Activated CD8-positive, alpha-beta memory T cell treated with anti-CD3 and anti-CD28 coated beads for 4 hours (primary cell): ENCODE measurements at regions not wholly inside any gene's neighbourhood (a gene's known extent, or its start where the extent isn't known, plus 50 kb on each side); places are given as distances from the start of the nearest gene placed in this dataset.

Experiments
- DNase-seq, 2 donors: peaks; one replicate each; pipeline ENCODE4 v3.0.0-alpha.2; 2020; ENCODE audit warnings: low read depth in 2 of 2

GRCh38 chr20:39702701-39703349 is 740.7 kb downstream of the DHX35 start:
- DNase-seq: no peak

GRCh38 chr20:39700528-39700927 is 738.4 kb downstream of the DHX35 start:
- DNase-seq: no peak

- no peak for DNase-seq
These were observed 737.1 kb downstream of the DHX35 start for GRCh38 chr20:39699166-39699725.

- no peak for DNase-seq
These were observed 736.6 kb downstream of the DHX35 start for GRCh38 chr20:39698752-39699151.

GRCh38 chr20:39691151-39691862 is 729.2 kb downstream of the DHX35 start:
- no peak for DNase-seq

GRCh38 chr20:39676857-39677391 is 714.8 kb downstream of the DHX35 start:
- no peak for DNase-seq

GRCh38 chr20:39676241-39676640 is 714.1 kb downstream of the DHX35 start:
- no peak for DNase-seq

- no peak for DNase-seq
These were observed 712.7 kb downstream of the DHX35 start for GRCh38 chr20:39674842-39675241.

- no peak for DNase-seq
These were observed 708.8 kb downstream of the DHX35 start for GRCh38 chr20:39670988-39671387.

GRCh38 chr20:39669659-39670058 is 707.5 kb downstream of the DHX35 start:
- DNase-seq: no peak

GRCh38 chr20:39668038-39668437 is 705.9 kb downstream of the DHX35 start:
- no peak for DNase-seq

GRCh38 chr20:39661833-39662232 is 699.7 kb downstream of the DHX35 start:
- DNase-seq: no peak

GRCh38 chr20:39660965-39661364 is 698.8 kb downstream of the DHX35 start:
- DNase-seq: no peak

- no peak for DNase-seq
These were observed 698.1 kb downstream of the DHX35 start for GRCh38 chr20:39660226-39660625.

GRCh38 chr20:39658662-39659409 is 696.7 kb downstream of the DHX35 start:
- no peak for DNase-seq

- DNase-seq: no peak
These were observed 692.0 kb downstream of the DHX35 start for GRCh38 chr20:39654171-39654570.

GRCh38 chr20:39651645-39652325 is 689.6 kb downstream of the DHX35 start:
- no peak for DNase-seq

- DNase-seq: no peak
These were observed 684.8 kb downstream of the DHX35 start for GRCh38 chr20:39646874-39647413.

GRCh38 chr20:39645131-39645530 is 683.0 kb downstream of the DHX35 start:
- no peak for DNase-seq

GRCh38 chr20:39643292-39643691 is 681.1 kb downstream of the DHX35 start:
- DNase-seq: no peak

- DNase-seq: no peak
These were observed 679.3 kb downstream of the DHX35 start for GRCh38 chr20:39641423-39641822.
